ENCODE measurements at regions not wholly inside any gene's neighbourhood (a gene's known extent, or its start where the extent isn't known, plus 50 kb on each side); places are given as distances from the start of the nearest gene placed in this dataset.

DNA sequence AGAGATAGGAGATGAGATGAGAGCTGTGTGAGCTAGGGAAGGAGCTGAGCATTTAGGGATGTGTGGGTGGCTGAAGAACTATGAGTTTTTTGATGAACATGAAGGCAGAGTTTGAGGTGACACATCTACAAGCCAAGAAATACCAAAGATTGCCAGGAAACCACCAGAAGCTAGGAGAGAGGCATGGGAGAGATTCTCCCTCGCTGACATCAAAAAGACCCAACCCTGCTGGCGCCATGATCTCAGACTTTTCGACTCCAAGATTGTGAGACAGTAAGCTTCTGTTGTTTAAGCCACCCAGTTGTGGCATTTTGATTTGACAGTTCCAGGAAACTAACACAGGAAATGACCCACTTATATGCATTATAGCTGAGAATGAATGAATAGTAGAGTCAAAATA lies 790.9 kb downstream of the TFAP2A start:
- no peaks in the 10 kb centered on the region for H3K36me3 ChIP-seq (ENCODE audit: low read depth)
- no peak overlapping the region for H3K4me3 ChIP-seq (ENCODE audit: severe bottlenecking)
- no peak for ATAC-seq (ENCODE audit: low read depth)
- H3K27ac ChIP-seq (ENCODE audit: poor library complexity, severe bottlenecking): no peak overlapping the region
- no peaks in the 10 kb centered on the region for H3K27me3 ChIP-seq (ENCODE audit: insufficient read depth, poor library complexity, severe bottlenecking)
- no peaks in the 10 kb centered on the region for H3K4me1 ChIP-seq (ENCODE audit: insufficient read depth, poor library complexity, severe bottlenecking)
- DNase-seq (ENCODE audit: low spot score): no peak
- H3K9me3 ChIP-seq (ENCODE audit: severe bottlenecking): no peaks in the 10 kb centered on the region
- TF ChIP-seq, protein P1, sequence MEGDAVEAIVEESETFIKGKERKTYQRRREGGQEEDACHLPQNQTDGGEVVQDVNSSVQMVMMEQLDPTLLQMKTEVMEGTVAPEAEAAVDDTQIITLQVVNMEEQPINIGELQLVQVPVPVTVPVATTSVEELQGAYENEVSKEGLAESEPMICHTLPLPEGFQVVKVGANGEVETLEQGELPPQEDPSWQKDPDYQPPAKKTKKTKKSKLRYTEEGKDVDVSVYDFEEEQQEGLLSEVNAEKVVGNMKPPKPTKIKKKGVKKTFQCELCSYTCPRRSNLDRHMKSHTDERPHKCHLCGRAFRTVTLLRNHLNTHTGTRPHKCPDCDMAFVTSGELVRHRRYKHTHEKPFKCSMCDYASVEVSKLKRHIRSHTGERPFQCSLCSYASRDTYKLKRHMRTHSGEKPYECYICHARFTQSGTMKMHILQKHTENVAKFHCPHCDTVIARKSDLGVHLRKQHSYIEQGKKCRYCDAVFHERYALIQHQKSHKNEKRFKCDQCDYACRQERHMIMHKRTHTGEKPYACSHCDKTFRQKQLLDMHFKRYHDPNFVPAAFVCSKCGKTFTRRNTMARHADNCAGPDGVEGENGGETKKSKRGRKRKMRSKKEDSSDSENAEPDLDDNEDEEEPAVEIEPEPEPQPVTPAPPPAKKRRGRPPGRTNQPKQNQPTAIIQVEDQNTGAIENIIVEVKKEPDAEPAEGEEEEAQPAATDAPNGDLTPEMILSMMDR (IDR thresholded peaks at IDR 0.05; ENCODE audit: poor library complexity, severe bottlenecking): no peak

DNA sequence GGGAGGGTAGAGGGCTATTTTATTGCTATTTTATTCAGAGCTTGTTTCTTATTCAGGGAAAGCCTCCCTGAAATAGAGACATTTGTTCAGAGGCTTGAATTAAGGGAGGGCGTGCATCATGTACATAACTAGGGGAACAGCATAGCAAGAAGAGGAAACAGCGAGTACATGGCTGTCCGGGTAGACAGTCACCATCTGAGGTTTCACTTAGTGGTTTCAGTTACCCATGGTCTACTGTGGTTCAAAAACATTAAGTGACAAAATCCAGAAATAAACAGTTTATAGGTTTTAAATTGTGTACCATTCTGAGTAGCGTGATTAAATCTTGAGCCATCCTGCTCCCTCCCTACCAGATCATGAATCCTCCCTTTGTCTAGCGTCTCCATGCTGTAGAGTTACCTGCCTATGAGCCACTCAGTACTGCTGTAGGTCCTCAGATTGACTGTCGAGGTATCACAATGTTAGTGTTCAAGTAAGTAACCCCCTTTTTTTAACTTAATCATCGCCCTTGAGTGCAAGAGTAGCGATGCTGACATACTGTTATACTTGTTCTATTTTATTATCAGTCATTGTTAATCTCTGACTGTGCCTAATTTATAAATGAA lies 791.5 kb downstream of the TFAP2A start:
- Histone ChIP-seq H3K4me3 (ENCODE audit: severe bottlenecking) (no peak overlapping the region), H3K36me3 (ENCODE audit: low read depth) (no peaks in the 10 kb centered on the region), H3K9me3 (ENCODE audit: severe bottlenecking) (no peaks in the 10 kb centered on the region), H3K4me1 (ENCODE audit: insufficient read depth, poor library complexity, severe bottlenecking) (no peaks in the 10 kb centered on the region), H3K27me3 (ENCODE audit: insufficient read depth, poor library complexity, severe bottlenecking) (no peaks in the 10 kb centered on the region), H3K27ac (ENCODE audit: poor library complexity, severe bottlenecking) (no peak overlapping the region)
- DNase-seq (ENCODE audit: low spot score) (no peak), ATAC-seq (ENCODE audit: low read depth) (no peak)
- TF ChIP-seq, protein P1 (IDR thresholded peaks at IDR 0.05; ENCODE audit: poor library complexity, severe bottlenecking): no peak

DNA sequence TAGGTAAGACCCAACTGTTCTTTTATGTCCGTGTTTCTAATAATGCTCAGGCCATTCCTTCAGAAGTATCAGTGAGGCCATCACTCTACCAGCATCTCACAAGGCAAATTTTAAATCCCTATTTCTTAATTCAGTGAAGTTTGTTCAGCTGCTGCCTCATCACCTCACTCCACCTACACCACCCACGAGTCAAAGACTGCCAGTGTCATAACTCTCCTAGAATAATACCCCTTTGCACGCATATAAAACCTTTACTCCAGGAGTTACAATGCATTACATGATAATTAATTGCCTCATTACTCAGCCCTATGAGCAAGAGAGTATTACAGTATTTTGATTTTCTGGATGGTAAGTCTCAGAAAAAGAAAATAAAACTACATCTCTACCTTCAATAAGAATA lies 793.6 kb downstream of the TFAP2A start:
- no peaks in the 10 kb centered on the region for H3K4me1 ChIP-seq (ENCODE audit: insufficient read depth, poor library complexity, severe bottlenecking)
- H3K27ac ChIP-seq (ENCODE audit: poor library complexity, severe bottlenecking): no peak overlapping the region
- no peaks in the 10 kb centered on the region for H3K36me3 ChIP-seq (ENCODE audit: low read depth)
- H3K4me3 ChIP-seq (ENCODE audit: severe bottlenecking): no peak overlapping the region
- H3K9me3 ChIP-seq (ENCODE audit: severe bottlenecking): no peaks in the 10 kb centered on the region
- ATAC-seq (ENCODE audit: low read depth): peak; percentile 12; the same call in 1 of the 3 replicates
- DNase-seq (ENCODE audit: low spot score): no peak
- H3K27me3 ChIP-seq (ENCODE audit: insufficient read depth, poor library complexity, severe bottlenecking): no peaks in the 10 kb centered on the region
- TF ChIP-seq, protein P1 (IDR thresholded peaks at IDR 0.05; ENCODE audit: poor library complexity, severe bottlenecking): no peak

DNA sequence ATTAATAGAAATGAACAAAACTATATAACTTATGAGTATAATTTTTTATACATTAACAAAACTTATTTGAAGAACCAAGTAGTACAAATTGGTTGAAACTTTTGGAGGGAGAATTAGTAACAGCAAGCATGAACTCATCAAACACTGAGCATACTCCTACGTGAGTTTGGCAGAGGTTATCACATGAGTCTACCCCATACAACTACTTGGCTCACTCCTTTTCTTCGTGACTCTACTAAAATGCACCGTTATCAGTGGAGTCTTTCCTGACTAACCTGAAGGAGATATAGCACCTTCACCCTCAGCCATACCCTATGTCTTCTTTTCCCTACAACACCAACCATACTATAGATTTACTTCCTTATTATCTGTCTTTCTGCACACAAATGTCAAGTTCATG lies 794.2 kb downstream of the TFAP2A start:
- TF ChIP-seq, protein P1 (IDR thresholded peaks at IDR 0.05; ENCODE audit: poor library complexity, severe bottlenecking): no peak
- H3K9me3 ChIP-seq (ENCODE audit: severe bottlenecking): no peaks in the 10 kb centered on the region
- no peaks in the 10 kb centered on the region for H3K36me3 ChIP-seq (ENCODE audit: low read depth)
- DNase-seq (ENCODE audit: low spot score) (no peak), ATAC-seq (ENCODE audit: low read depth) (no peak)
- no peak overlapping the region for H3K4me3 ChIP-seq (ENCODE audit: severe bottlenecking)
- no peaks in the 10 kb centered on the region for H3K27me3 ChIP-seq (ENCODE audit: insufficient read depth, poor library complexity, severe bottlenecking)
- H3K4me1 ChIP-seq (ENCODE audit: insufficient read depth, poor library complexity, severe bottlenecking): no peaks in the 10 kb centered on the region
- H3K27ac ChIP-seq (ENCODE audit: poor library complexity, severe bottlenecking): no peak overlapping the region

DNA sequence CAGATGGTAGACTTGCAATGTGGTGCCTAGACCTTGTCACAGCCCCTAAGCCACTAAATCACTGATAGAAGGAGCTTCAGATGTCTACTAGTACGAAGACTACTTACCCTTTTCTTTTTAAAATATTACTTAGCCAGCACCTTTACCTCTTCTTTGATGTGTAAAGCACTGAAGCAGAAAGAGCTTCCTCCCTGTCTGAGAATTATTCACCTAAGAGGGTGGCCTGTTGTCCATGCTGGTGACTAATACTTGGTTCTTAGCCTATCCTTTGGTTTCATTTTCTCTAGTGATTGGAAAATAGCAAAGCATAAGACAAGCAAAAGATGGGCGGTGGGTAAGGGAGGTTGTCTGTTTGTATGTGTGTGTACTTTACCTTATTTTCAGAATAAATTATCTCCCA lies 794.6 kb downstream of the TFAP2A start:
- Histone ChIP-seq H3K4me1 (ENCODE audit: insufficient read depth, poor library complexity, severe bottlenecking) (no peaks in the 10 kb centered on the region), H3K27ac (ENCODE audit: poor library complexity, severe bottlenecking) (no peak overlapping the region), H3K36me3 (ENCODE audit: low read depth) (no peaks in the 10 kb centered on the region), H3K9me3 (ENCODE audit: severe bottlenecking) (no peaks in the 10 kb centered on the region), H3K27me3 (ENCODE audit: insufficient read depth, poor library complexity, severe bottlenecking) (no peaks in the 10 kb centered on the region), H3K4me3 (ENCODE audit: severe bottlenecking) (no peak overlapping the region)
- TF ChIP-seq, protein P1 (IDR thresholded peaks at IDR 0.05; ENCODE audit: poor library complexity, severe bottlenecking): no peak
- peak; percentile 56; the same call in 2 of the 3 replicates for ATAC-seq (ENCODE audit: low read depth)
- DNase-seq (ENCODE audit: low spot score): no peak
